ENCODE measurements at regions not wholly inside any gene's neighbourhood (a gene's known extent, or its start where the extent isn't known, plus 50 kb on each side); places are given as distances from the start of the nearest gene placed in this dataset.

- no peak for TF ChIP-seq CTCF (IDR thresholded peaks at IDR 0.05)
- TF ChIP-seq POLR2A (IDR thresholded peaks at IDR 0.05): no peak
These were observed 147.0 kb downstream of the PSAT1 start for GRCh38 chr9:78443946-78444345.

Data from thyroid gland (tissue), 4 donors.